MM.1S (cell line): ENCODE measurements at regions not wholly inside any gene's neighbourhood (a gene's known extent, or its start where the extent isn't known, plus 50 kb on each side); places are given as distances from the start of the nearest gene placed in this dataset.
"Not testable (repeated sequence)": the region's sequence is repeated elsewhere in the genome, so short reads cannot be mapped to it uniquely, and the experiment has no call there.

Experiments
- CTCF ChIP-seq: fragments of 300-600 bp; sonication (generic); IDR thresholded peaks from 2 replicates; pipeline ENCODE4 v1.5.1; 2016; ENCODE audit warnings: antibody characterized with exemption, low read length, mixed read lengths
- EZH2phosphoT487 ChIP-seq: fragments of 300-600 bp; sonication (generic); IDR thresholded peaks from 2 replicates; pipeline ENCODE4 v1.6.1; 2018; ENCODE audit warnings: antibody characterized with exemption, low read length

DNA sequence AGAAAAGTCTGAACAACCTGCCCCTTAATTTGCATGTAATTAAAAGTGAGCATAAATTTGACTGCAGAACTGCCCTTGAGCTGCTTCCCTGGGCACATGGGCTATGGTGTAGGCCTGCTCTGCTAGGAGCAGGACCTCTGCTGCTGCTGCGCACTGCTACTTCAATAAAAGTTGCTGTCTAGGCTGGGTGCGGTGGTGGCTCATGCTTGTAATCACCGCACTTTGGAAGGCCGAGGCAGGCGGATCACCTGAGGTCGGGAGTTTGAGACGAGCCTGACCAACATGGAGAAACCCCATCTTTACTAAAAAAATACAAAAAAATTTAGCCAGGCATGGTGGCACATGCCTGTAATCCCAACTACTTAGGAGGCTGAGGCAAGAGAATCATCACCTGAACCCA, 355.7 kb downstream of the KCNJ2 start:
- TF ChIP-seq CTCF, EZH2phosphoT487: not testable (repeated sequence)
